T1000 (cell line): ENCODE measurements at regions not wholly inside any gene's neighbourhood (a gene's known extent, or its start where the extent isn't known, plus 50 kb on each side); places are given as distances from the start of the nearest gene placed in this dataset.

ENCODE experiments used
- DNase-seq: peaks from one replicate; lab custom pipeline; 2025; ENCODE audit warnings: mixed read lengths; lab: John Stamatoyannopoulos, UW

DNA sequence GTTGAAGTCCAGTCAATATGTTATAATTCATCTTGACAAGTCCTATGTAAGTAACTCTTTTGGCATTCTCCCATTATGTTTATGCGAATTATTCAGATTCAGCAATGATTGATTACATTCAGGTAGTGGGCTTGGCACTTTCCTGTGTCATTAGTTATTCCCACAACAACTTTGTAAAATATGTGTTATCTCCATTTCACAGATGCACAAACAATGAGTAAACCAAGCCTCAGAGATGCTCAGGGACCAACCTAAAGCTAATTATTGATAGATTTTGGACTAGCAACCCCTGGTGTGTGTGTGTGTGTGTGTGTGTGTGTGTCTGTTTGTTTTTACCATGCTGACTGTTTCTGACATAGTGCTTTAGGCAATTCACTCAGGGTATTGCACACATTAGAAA lies 371.1 kb upstream of the C1orf87 start:
- DNase-seq: no peak

- no peak for DNase-seq
Measured at GRCh38 chr1:60436186-60436585, 362.6 kb upstream of the C1orf87 start.

DNA sequence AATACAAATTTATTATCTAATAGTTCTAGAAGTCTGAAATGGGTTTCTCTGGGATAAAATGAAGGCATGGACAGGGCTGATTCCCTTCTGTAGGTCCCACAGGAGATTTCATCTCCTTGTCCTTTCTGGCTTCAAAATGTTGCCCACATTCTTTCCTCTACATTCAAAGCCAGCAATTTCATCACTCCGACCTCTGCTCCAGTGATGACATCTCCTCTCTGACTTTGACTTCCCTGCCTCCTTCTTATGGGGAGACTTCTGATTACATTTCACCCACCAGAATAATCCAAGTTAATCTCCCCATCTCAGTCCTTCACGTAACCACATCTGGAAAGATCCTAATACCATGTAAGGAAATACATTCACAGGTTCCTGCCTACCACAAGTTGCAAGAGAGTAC lies 358.0 kb upstream of the C1orf87 start:
- DNase-seq: no peak

GRCh38 chr1:60430375-60430774 lies 356.8 kb upstream of the C1orf87 start:
- no peak for DNase-seq

DNA sequence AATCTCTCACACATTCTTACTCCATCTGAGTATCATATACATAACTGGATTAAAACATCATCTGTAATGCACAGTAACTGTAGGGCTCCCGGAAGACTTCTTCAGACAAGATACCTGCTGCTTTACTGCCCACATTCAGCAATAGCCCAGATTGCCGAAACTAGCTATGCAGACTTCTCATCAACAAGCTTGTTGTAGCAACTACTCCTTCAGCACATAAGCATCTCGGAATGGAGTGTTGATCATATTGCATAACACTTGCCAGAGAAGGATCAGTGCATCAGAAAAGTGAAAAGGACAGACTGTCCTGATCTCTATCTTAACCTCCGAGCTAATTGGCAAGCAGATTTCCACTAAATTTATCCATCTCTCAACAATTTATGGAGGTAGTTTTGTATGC lies 354.6 kb upstream of the C1orf87 start:
- no peak for DNase-seq

DNA sequence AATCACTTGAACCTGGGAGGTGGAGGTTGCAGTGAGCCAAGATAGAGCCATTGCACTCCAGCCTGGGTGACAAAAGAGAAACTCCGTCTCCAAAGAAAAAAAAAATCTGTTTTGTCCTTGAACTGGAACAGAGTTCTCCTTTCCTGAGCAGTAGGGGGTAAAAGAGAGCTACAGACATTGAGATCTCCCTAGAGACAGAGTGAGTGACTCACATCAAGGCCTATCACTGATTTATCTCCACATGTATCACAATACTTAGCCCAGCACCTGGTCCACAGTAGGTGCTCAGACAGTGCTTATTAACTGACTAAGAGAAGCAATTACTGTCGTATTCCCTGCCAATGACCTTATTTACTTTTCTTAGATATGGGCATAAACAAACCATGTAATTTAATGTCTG lies 354.1 kb upstream of the C1orf87 start:
- no peak for DNase-seq

GRCh38 chr1:60427194-60427593 lies 353.6 kb upstream of the C1orf87 start:
- DNase-seq: no peak

- no peak for DNase-seq
Measured at GRCh38 chr1:60425528-60425927, 352.0 kb upstream of the C1orf87 start.

- no peak for DNase-seq
Measured at GRCh38 chr1:60423146-60423780, 349.7 kb upstream of the C1orf87 start.

GRCh38 chr1:60421965-60422364 lies 348.4 kb upstream of the C1orf87 start:
- DNase-seq: no peak

DNA sequence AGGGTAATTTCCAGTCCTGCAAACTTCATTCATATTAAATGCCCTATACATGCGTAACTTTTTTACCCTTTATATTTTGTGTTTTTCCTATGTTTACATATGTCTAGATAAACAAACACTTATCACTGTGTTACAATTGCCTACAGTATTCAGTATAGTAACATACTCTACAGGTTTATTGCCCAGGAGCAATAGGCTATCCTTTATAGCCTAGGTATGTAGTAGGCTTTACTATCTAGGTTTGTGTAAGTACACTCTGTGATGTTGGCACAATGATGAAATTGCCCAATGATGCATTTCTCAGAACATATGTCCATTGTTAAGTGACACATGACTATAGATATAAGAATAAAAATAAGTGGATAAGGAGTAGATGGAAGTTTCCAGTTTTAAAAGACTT lies 345.5 kb upstream of the C1orf87 start:
- no peak for DNase-seq

DNA sequence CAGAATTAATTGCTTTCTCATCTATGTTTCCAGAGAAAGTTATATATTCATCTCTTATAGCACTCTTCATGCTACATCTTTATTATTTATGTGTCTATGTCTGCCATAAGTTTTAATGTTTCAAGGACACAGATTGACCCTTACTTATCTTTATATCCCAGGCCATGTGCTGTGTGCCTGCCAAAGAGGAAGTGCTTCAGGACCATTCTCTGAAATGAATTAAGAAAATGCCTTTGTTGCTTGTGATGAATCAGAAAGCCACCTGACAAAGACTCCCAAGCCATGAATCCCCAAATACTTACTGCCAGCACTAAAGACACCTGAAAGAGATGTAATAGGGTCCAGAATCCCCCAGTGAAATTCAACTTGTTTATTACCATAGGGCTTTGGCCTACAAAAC lies 342.1 kb upstream of the C1orf87 start:
- no peak for DNase-seq

- DNase-seq: no peak
Measured at GRCh38 chr1:60413091-60413490, 339.5 kb upstream of the C1orf87 start.

GRCh38 chr1:60411591-60411990 lies 338.0 kb upstream of the C1orf87 start:
- no peak for DNase-seq

- no peak for DNase-seq
Measured at GRCh38 chr1:60402816-60403215, 329.2 kb upstream of the C1orf87 start.

DNA sequence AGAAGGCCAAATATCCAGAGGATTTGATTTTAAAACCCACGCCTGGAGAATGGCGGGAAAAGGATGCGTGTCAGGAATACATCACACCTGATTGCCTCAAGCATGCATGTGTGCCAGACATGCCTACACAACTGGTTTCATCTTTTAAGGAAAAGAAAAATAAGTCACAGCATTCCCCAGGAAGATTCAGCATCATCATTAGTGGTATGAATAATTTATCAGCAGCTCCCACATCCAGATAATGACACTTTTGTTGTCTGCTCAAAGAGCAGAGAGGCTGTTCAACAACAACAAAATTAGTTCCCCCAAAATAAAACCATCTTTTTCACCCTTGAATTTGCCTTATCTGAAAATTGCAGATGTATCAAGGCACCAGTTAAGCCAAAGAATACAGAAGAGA lies 328.6 kb upstream of the C1orf87 start:
- no peak for DNase-seq

GRCh38 chr1:60394436-60394835 lies 320.9 kb upstream of the C1orf87 start:
- no peak for DNase-seq

DNA sequence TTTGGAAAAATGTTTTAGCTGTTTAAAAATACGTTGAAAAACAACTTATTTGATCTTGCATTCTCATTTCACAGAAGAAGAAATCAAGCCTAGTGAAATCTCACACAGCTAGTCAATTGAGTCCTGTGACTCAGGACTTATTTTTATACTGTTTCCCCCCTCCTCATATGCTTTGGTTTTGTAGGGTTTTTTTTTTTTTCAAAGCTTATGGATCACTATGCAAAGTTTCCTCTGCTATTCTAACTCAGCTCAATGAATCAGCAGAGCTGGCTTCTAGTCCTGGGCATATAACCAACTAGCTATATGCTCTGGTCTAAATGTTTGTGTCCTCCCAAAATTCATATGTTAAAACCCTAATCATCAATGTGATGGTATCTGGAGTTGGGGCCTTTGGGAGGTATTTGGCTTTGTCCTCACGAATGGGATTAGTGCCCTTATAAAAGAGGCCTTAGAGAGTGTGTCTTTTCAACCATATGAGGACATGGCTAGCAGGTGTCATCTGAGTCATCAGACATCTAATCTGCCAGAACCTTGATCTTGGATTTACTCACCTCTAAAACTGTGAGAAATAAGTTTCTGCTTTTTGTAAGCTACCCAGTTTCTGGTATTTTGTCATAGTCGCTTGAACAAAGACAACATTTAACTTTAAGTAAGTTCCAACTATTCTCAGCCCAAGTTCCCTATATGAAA lies 317.2 kb upstream of the C1orf87 start:
- DNase-seq: no peak

DNA sequence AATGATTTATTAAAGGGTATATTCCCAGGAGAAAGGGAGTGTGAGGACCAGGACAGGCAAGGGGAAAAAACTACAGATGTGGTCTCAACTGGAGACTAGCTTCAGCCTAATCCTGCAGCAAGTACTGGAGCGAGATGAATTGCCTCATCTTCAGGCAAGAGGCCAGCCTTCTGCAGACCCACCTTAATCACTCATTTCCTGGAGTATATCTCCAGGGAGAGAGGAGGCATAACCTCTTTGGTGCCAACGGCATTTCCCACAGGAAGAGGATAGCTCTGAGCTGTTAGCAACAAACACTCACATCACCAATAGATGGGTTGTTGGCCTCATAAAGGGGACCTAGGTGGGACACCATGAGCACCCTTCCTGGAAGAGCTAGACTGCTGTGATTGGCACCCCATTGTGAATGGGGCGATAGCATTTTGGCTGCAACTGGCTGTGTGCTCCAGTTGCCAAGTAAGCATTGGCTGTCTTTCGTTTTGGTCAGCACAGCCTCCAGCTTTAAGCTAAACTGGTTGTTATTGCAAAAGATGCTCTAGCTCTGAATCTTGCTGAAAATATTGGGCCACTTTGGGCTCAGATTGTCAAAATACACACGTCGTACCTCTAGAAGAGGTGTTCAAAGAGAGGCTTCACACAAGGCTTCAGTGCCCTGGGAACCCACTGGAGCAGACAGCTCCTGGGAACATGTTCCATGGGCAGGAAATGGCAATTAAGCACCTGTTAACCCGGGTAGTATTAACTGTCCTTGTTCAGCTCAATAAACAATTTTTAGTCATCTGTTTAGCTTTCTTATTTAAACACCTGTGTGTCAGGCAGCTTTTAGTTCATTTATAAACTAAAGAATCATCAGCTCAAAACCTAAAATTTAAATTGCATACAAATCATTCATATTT lies 314.8 kb upstream of the C1orf87 start:
- peak; percentile 26 for DNase-seq

DNA sequence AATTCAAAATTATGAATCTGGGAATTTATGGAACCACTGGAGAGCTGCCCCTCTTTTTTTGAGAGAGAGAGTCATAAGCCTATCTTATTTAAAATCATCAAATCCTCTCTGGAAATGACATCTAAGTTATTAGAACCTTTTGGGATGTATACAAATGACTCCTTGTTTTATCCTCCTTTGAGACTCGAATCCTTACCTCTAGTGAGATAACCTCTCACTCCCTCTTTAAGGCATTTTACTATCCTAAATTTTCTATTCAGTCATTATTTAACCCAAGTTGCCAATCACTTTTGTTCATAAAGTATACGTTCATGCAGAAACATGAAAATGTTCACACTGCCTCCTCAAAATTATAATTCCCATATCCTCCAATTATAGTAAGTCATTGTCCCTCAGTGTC lies 313.6 kb upstream of the C1orf87 start:
- no peak for DNase-seq

DNA sequence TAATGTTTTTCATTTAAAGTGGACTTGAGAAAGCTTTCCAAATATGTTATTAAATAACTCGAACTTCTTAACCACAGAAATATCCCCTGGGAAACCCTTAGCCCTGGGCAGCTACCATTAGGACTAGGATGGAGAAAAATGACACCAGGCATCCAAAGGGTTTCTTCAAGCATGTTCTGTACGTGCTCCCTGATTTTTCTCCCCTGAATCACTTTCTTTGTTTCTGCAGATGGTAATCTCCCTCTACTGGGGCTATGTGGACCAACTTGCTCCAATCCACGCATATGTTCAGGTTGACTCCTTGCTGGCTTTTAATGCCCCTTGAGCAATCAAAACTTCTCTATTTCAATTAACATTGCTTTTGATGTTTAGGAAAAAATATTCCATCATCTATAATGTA lies 312.7 kb upstream of the C1orf87 start:
- DNase-seq: no peak

- no peak for DNase-seq
Measured at GRCh38 chr1:60376196-60376595, 302.6 kb upstream of the C1orf87 start.

- DNase-seq: no peak
Measured at GRCh38 chr1:60374537-60374936, 301.0 kb upstream of the C1orf87 start.
